ENCODE measurements at regions not wholly inside any gene's neighbourhood (a gene's known extent, or its start where the extent isn't known, plus 50 kb on each side); places are given as distances from the start of the nearest gene placed in this dataset.

DNA sequence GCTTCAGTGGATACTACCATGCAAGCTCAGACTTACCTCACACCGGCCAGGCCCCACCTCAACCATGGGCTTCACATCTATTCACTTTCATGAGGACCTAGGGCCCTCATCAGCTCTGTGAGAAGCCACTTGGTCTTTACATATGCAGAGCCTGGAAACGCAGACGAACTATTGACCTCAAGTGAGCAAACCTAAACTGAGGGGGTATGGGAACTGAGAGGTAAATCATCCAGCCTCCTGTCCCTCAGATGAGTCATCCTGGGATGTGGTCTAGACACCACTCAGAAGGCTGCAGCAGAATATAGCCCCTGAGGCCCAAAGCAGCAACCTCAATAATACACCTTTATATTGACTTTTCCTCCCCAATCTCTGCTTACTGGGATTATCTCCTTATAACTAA, 578.0 kb downstream of the INSC start:
- TF ChIP-seq POLR2AphosphoS5 (IDR thresholded peaks at IDR 0.05): no peak
- TF ChIP-seq, protein P1, sequence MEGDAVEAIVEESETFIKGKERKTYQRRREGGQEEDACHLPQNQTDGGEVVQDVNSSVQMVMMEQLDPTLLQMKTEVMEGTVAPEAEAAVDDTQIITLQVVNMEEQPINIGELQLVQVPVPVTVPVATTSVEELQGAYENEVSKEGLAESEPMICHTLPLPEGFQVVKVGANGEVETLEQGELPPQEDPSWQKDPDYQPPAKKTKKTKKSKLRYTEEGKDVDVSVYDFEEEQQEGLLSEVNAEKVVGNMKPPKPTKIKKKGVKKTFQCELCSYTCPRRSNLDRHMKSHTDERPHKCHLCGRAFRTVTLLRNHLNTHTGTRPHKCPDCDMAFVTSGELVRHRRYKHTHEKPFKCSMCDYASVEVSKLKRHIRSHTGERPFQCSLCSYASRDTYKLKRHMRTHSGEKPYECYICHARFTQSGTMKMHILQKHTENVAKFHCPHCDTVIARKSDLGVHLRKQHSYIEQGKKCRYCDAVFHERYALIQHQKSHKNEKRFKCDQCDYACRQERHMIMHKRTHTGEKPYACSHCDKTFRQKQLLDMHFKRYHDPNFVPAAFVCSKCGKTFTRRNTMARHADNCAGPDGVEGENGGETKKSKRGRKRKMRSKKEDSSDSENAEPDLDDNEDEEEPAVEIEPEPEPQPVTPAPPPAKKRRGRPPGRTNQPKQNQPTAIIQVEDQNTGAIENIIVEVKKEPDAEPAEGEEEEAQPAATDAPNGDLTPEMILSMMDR (IDR thresholded peaks at IDR 0.05): no peak
